ENCODE measurements at regions not wholly inside any gene's neighbourhood (a gene's known extent, or its start where the extent isn't known, plus 50 kb on each side); places are given as distances from the start of the nearest gene placed in this dataset.

- Histone ChIP-seq H3K27me3 (ENCODE audit: control insufficient read depth, insufficient read depth, low read length) (no peaks in the 10 kb centered on the region), H3K9me3 (ENCODE audit: control insufficient read depth, insufficient read depth, low read depth, low read length) (no peaks in the 10 kb centered on the region), H3K4me1 (ENCODE audit: control insufficient read depth, insufficient read depth, low read length) (no peaks in the 10 kb centered on the region), H3K27ac (ENCODE audit: low read length) (no peak overlapping the region), H3K36me3 (ENCODE audit: control insufficient read depth, insufficient read depth, low read length) (no peaks in the 10 kb centered on the region), H3K4me3 (ENCODE audit: low read depth in 2 of 2, low read length in 2 of 2) (no peak overlapping the region)
- ChIA-PET POLR2A (no interaction called here), CTCF (no interaction called here)
- DNase-seq (ENCODE audit: low read depth, low spot score) (no peak), ATAC-seq (no peak)
- intact Hi-C loops (cut with micrococcal nuclease; ENCODE audit: unreplicated experiment) = no loop called here
- no peak for TF ChIP-seq TCF7L2 (IDR thresholded peaks at IDR 0.05; ENCODE audit: low read depth, low read length)
- no peak for TF ChIP-seq CTCF (IDR thresholded peaks at IDR 0.05)
- no peak for TF ChIP-seq SIN3A (IDR thresholded peaks at IDR 0.05; ENCODE audit: borderline replicate concordance, insufficient read depth, low read depth, low read length)
- no peak for TF ChIP-seq REST (IDR thresholded peaks at IDR 0.05; ENCODE audit: insufficient read depth in 1 of 2, low read depth in 2 of 2, low read length in 1 of 2)
- TF ChIP-seq POLR2AphosphoS5 (IDR thresholded peaks at IDR 0.05; ENCODE audit: low read depth, low read length) = no peak
- in situ Hi-C loops (cut with HindIII; ENCODE audit: low pct_unique_long_range_greater_than_20kb, low sequenced_read_pairs) = no loop called here
- no TSS peak for BruUV-seq (replicated peaks)
Measured at GRCh38 chr11:116101902-116102301, 597.7 kb upstream of the CADM1 start.

GRCh38 chr11:116100016-116100415, 595.8 kb upstream of the CADM1 start:
- Histone ChIP-seq H3K4me3 (ENCODE audit: low read depth in 2 of 2, low read length in 2 of 2) (no peak overlapping the region), H3K27me3 (ENCODE audit: control insufficient read depth, insufficient read depth, low read length) (no peaks in the 10 kb centered on the region; the same call in 1 of the 2 replicates), H3K36me3 (ENCODE audit: control insufficient read depth, insufficient read depth, low read length) (0 out of 2 replicates have a peak, but pooled peaks cover 2% of the 10 kb centered on the region), H3K9me3 (ENCODE audit: control insufficient read depth, insufficient read depth, low read depth, low read length) (no peaks in the 10 kb centered on the region), H3K27ac (ENCODE audit: low read length) (no peak overlapping the region), H3K4me1 (ENCODE audit: control insufficient read depth, insufficient read depth, low read length) (no peaks in the 10 kb centered on the region)
- intact Hi-C loops (cut with micrococcal nuclease; ENCODE audit: unreplicated experiment) = no loop called here
- in situ Hi-C loops (cut with HindIII; ENCODE audit: low pct_unique_long_range_greater_than_20kb, low sequenced_read_pairs) = no loop called here
- DNase-seq (ENCODE audit: low read depth, low spot score) = no peak
- TF ChIP-seq POLR2AphosphoS5 (IDR thresholded peaks at IDR 0.05; ENCODE audit: low read depth, low read length) = no peak
- no peak for TF ChIP-seq CTCF (IDR thresholded peaks at IDR 0.05)
- no peak for TF ChIP-seq REST (IDR thresholded peaks at IDR 0.05; ENCODE audit: insufficient read depth in 1 of 2, low read depth in 2 of 2, low read length in 1 of 2)
- TF ChIP-seq SIN3A (IDR thresholded peaks at IDR 0.05; ENCODE audit: borderline replicate concordance, insufficient read depth, low read depth, low read length) = no peak
- TF ChIP-seq TCF7L2 (IDR thresholded peaks at IDR 0.05; ENCODE audit: low read depth, low read length) = no peak
- ATAC-seq = no peak
- no TSS peak for BruUV-seq (replicated peaks)
- POLR2A ChIA-PET = no interaction called here
- CTCF ChIA-PET = no interaction called here
